ENCODE measurements at regions not wholly inside any gene's neighbourhood (a gene's known extent, or its start where the extent isn't known, plus 50 kb on each side); places are given as distances from the start of the nearest gene placed in this dataset.

DNA sequence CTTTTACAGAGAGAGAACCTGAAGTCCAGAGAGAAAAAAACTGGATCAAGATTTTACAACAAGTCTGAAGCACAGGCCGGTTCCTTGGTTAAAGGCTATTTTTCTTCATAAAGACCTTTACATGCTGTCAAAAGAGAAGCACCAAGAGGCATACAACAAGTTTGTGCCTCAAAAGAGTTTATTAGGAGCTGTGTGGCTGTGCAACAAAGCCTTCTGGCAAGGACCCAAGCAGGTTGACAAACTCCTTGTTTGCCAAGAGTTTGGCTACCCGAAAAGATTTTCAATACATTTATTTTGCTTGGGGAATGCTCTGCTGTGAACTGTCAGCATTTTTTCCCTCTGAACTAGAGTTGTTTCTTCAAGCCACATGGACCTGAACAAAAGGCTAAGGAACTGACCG is 202.9 kb upstream of the RAD23B start:
- H3K14ac ChIP-seq (replicated peaks; ENCODE audit: low read depth, low read length) = no peak overlapping the region
- BruUV-seq (replicated peaks) = no TSS peak
- no peak overlapping the region for H4K5ac ChIP-seq (ENCODE audit: low read depth, low read length)
- H2AK9ac ChIP-seq (replicated peaks; ENCODE audit: low read depth, low read length, poor library complexity) = no peak overlapping the region
- peaks cover 1% of the 10 kb centered on the region; the same call in 1 of the 2 replicates for H3K27me3 ChIP-seq (ENCODE audit: control insufficient read depth, insufficient read depth, low read length)
- H3K9ac ChIP-seq (ENCODE audit: low read depth, low read length) = no peak overlapping the region
- no peaks in the 10 kb centered on the region for H3K4me1 ChIP-seq (ENCODE audit: control insufficient read depth, insufficient read depth, low read length)
- H2AFZ ChIP-seq (replicated peaks; ENCODE audit: low read length, poor library complexity) = no peak overlapping the region
- no peaks in the 10 kb centered on the region for H3K9me3 ChIP-seq (ENCODE audit: control insufficient read depth, insufficient read depth, low read length)
- no peak for ATAC-seq (ENCODE audit: low read depth)
- H3K9me1 ChIP-seq (ENCODE audit: insufficient read depth, low read length) = no peaks in the 10 kb centered on the region
- dilution Hi-C loops (cut with HindIII; ENCODE audit: low sequenced_read_pairs, unreplicated experiment) = no loop called here
- no peak overlapping the region for H3K18ac ChIP-seq (ENCODE audit: low read depth, low read length)
- no peaks in the 10 kb centered on the region for H4K20me1 ChIP-seq (ENCODE audit: insufficient read depth, low read length)
- ChIA-PET CTCF (interaction anchor here (1.0 kb wide), 1 partner anchor 18 kb away, joined by 3 read pairs; no protein-coding TSS in a partner anchor), POLR2A (ENCODE audit: unreplicated experiment) (no interaction called here)
- H4K8ac ChIP-seq (ENCODE audit: low read depth in 2 of 2, low read length in 2 of 2) = no peak overlapping the region
- in situ Hi-C loops (cut with MboI; ENCODE audit: low sequenced_read_pairs) = no loop called here
- intact Hi-C loops (cut with micrococcal nuclease) = no loop called here
- H3K27ac ChIP-seq (ENCODE audit: insufficient read depth, low read length) = no peak overlapping the region
- no peak overlapping the region for H2AK5ac ChIP-seq (ENCODE audit: low read depth, low read length)
- H3K4me2 ChIP-seq (ENCODE audit: low read depth, low read length) = no peak overlapping the region
- no peak overlapping the region for H2BK20ac ChIP-seq (ENCODE audit: low read depth, low read length)
- no peak overlapping the region for H3K4ac ChIP-seq (ENCODE audit: low read depth, low read length)
- no peaks in the 10 kb centered on the region for H3K36me3 ChIP-seq (ENCODE audit: control insufficient read depth, insufficient read depth, low read length)
- no CpG with 5 or more reads among the region's 3 CpGs for WGBS, 2 experiments (ENCODE audit: extremely low coverage in 2 of 2, insufficient read length in 1 of 2)
- H4K91ac ChIP-seq (ENCODE audit: insufficient read depth, low read depth, low read length) = no peak overlapping the region
- H3K79me1 ChIP-seq (ENCODE audit: low read depth in 1 of 2, low read length in 2 of 2) = no peaks in the 10 kb centered on the region
- no peak overlapping the region for H3K4me3 ChIP-seq (ENCODE audit: insufficient read depth, low read depth, low read length)
- no peak overlapping the region for H2BK120ac ChIP-seq (ENCODE audit: low read depth, low read length)
- TF ChIP-seq MAZ (IDR thresholded peaks at IDR 0.05; ENCODE audit: borderline replicate concordance, low read depth, low read length) = no peak
- TF ChIP-seq POLR2A (IDR thresholded peaks at IDR 0.05; ENCODE audit: low read depth, low read length) = no peak
- TF ChIP-seq, protein P1, sequence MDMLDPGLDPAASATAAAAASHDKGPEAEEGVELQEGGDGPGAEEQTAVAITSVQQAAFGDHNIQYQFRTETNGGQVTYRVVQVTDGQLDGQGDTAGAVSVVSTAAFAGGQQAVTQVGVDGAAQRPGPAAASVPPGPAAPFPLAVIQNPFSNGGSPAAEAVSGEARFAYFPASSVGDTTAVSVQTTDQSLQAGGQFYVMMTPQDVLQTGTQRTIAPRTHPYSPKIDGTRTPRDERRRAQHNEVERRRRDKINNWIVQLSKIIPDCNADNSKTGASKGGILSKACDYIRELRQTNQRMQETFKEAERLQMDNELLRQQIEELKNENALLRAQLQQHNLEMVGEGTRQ (IDR thresholded peaks at IDR 0.05; ENCODE audit: low read depth, low read length) = no peak
- TF ChIP-seq MAFK (IDR thresholded peaks at IDR 0.05; ENCODE audit: low read depth, low read length) = no peak
- DNase-seq = no peak
- no peak overlapping the region for H2BK5ac ChIP-seq (ENCODE audit: low read depth, low read length, poor library complexity, severe bottlenecking)
- no peak overlapping the region for H3K23ac ChIP-seq (ENCODE audit: low read depth, low read length)
- no peak overlapping the region for H3K56ac ChIP-seq (ENCODE audit: extremely low read depth, insufficient read depth, low read length)
- H2BK15ac ChIP-seq (ENCODE audit: low read depth, low read length) = no peak overlapping the region
